LNCAP (cell line): ENCODE measurements at regions not wholly inside any gene's neighbourhood (a gene's known extent, or its start where the extent isn't known, plus 50 kb on each side); places are given as distances from the start of the nearest gene placed in this dataset.

Experiments used
- CTCF ChIP-seq: fragments of 450-650 bp; IDR thresholded peaks from 2 replicates; pipeline ENCODE4 v1.5.1; 2017; ENCODE audit warnings: mild to moderate bottlenecking

- no peak for TF ChIP-seq CTCF
Observed at GRCh38 chr14:99078426-99078825, 193.6 kb downstream of the BCL11B start.

GRCh38 chr14:99079061-99079727 lies 192.8 kb downstream of the BCL11B start:
- no peak for TF ChIP-seq CTCF

- TF ChIP-seq CTCF: no peak
Observed at GRCh38 chr14:99080306-99080705, 191.7 kb downstream of the BCL11B start.

GRCh38 chr14:99081156-99081765 lies 190.7 kb downstream of the BCL11B start:
- TF ChIP-seq CTCF: no peak

- no peak for TF ChIP-seq CTCF
Observed at GRCh38 chr14:99081880-99082279, 190.1 kb downstream of the BCL11B start.

GRCh38 chr14:99093532-99094517 lies 178.2 kb downstream of the BCL11B start:
- no peak for TF ChIP-seq CTCF

GRCh38 chr14:99094901-99095300 lies 177.1 kb downstream of the BCL11B start:
- no peak for TF ChIP-seq CTCF
